IMR-90 (cell line): ENCODE measurements at regions not wholly inside any gene's neighbourhood (a gene's known extent, or its start where the extent isn't known, plus 50 kb on each side); places are given as distances from the start of the nearest gene placed in this dataset.

Experiments
- ATAC-seq: fragments of 200-7000 bp; cut with Tn5 transposase; 2 replicates; pipeline ENCODE4 v1.9.1; 2020; ENCODE audit warnings: low read depth, mild to moderate bottlenecking, moderate library complexity
- BruUV-seq: library from RNA; stranded (reverse); fragments of 400-500 nt; replicated peaks from 2 replicates; lab custom pipeline; 2021; lab: Mats Ljungman, UMichigan
- CTCF ChIA-PET: fragments of 300-600 bp; formaldehyde crosslinking; extraction: SDS; loops from one replicate; lab custom pipeline; 2021; ENCODE audit warnings: antibody characterized with exemption; lab: Yijun Ruan, JAX
- POLR2A ChIA-PET: fragments of 300-600 bp; sonication (Branson Sonifier 250); formaldehyde crosslinking; loops from one replicate; lab custom pipeline; 2022; ENCODE audit warnings: antibody characterized with exemption; ENCODE audit not compliant: unreplicated experiment; lab: Charles Lee
- DNase-seq: peaks from one replicate; pipeline ENCODE4 v3.0.0; 2013
- H2AFZ ChIP-seq: replicated peaks from 2 replicates; pipeline ENCODE3; 2013; ENCODE audit warnings: low read length, mild to moderate bottlenecking; ENCODE audit not compliant: poor library complexity
- H2AK5ac ChIP-seq: 2 replicates; pipeline ENCODE4 v1.6.1; 2013; ENCODE audit warnings: low read depth, low read length, inconsistent platforms
- H2AK9ac ChIP-seq: replicated peaks from 2 replicates; pipeline ENCODE3; 2013; ENCODE audit warnings: mild to moderate bottlenecking, low read depth, low read length, moderate library complexity; ENCODE audit not compliant: poor library complexity
- H2BK120ac ChIP-seq: 2 replicates; pipeline ENCODE4 v1.6.1; 2013; ENCODE audit warnings: low read depth, low read length, inconsistent platforms
- H2BK15ac ChIP-seq: 3 replicates; pipeline ENCODE4 v1.6.1; 2013; ENCODE audit warnings: low read depth, low read length, inconsistent platforms
- H2BK20ac ChIP-seq: 2 replicates; pipeline ENCODE4 v1.6.1; 2013; ENCODE audit warnings: low read depth, mild to moderate bottlenecking, inconsistent platforms, low read length, moderate library complexity
- H2BK5ac ChIP-seq: 2 replicates; pipeline ENCODE4 v1.6.1; 2013; ENCODE audit warnings: mild to moderate bottlenecking, low read depth, low read length, inconsistent platforms; ENCODE audit not compliant: poor library complexity, severe bottlenecking
- H3K14ac ChIP-seq: replicated peaks from 2 replicates; pipeline ENCODE4 v1.6.1; 2013; ENCODE audit warnings: low read depth, low read length, inconsistent platforms
- H3K18ac ChIP-seq: 2 replicates; pipeline ENCODE4 v1.6.1; 2013; ENCODE audit warnings: low read depth, low read length, control low read depth
- H3K23ac ChIP-seq: 2 replicates; pipeline ENCODE4 v1.6.1; 2013; ENCODE audit warnings: low read depth, low read length, inconsistent platforms
- H3K27ac ChIP-seq: 2 replicates; pipeline ENCODE4 v1.5.1; 2013; ENCODE audit warnings: mild to moderate bottlenecking, control low read depth, low read length; ENCODE audit not compliant: insufficient read depth
- H3K27me3 ChIP-seq: 2 replicates; pipeline ENCODE4 v1.6.1; 2013; ENCODE audit warnings: low read length; ENCODE audit not compliant: control insufficient read depth, insufficient read depth
- H3K36me3 ChIP-seq: 2 replicates; pipeline ENCODE4 v1.6.1; 2013; ENCODE audit warnings: low read length, mixed read lengths; ENCODE audit not compliant: control insufficient read depth, insufficient read depth
- H3K4ac ChIP-seq: 2 replicates; pipeline ENCODE4 v1.6.1; 2013; ENCODE audit warnings: low read depth, low read length, inconsistent platforms
- H3K4me1 ChIP-seq: 2 replicates; pipeline ENCODE4 v1.6.1; 2013; ENCODE audit warnings: low read length, mixed read lengths; ENCODE audit not compliant: control insufficient read depth, insufficient read depth
- H3K4me2 ChIP-seq: 2 replicates; pipeline ENCODE4 v1.6.1; 2013; ENCODE audit warnings: low read depth, mild to moderate bottlenecking, control low read depth, low read length, moderate library complexity
- H3K4me3 ChIP-seq: 2 replicates; pipeline ENCODE4 v1.5.1; 2013; ENCODE audit warnings: low read depth, mild to moderate bottlenecking, control low read depth, low read length, moderate library complexity; ENCODE audit not compliant: insufficient read depth
- H3K56ac ChIP-seq: 2 replicates; pipeline ENCODE4 v1.6.1; 2013; ENCODE audit warnings: low read length, inconsistent platforms; ENCODE audit not compliant: insufficient read depth; ENCODE audit errors: extremely low read depth
- H3K79me1 ChIP-seq, 2 experiments: 2 replicates each; pipeline ENCODE4 v1.6.1; 2013; ENCODE audit warnings: low read length in 2 of 2, inconsistent platforms in 1 of 2, low read depth in 1 of 2
- H3K9ac ChIP-seq: 2 replicates; pipeline ENCODE4 v1.6.1; 2013; ENCODE audit warnings: low read depth, low read length, control low read depth
- H3K9me1 ChIP-seq: 2 replicates; pipeline ENCODE4 v1.6.1; 2013; ENCODE audit warnings: low read length, inconsistent platforms; ENCODE audit not compliant: insufficient read depth
- H3K9me3 ChIP-seq: 2 replicates; pipeline ENCODE4 v1.6.1; 2013; ENCODE audit warnings: low read length; ENCODE audit not compliant: control insufficient read depth, insufficient read depth
- H4K20me1 ChIP-seq: 2 replicates; pipeline ENCODE4 v1.6.1; 2013; ENCODE audit warnings: low read length, inconsistent platforms; ENCODE audit not compliant: insufficient read depth
- H4K5ac ChIP-seq: 2 replicates; pipeline ENCODE4 v1.6.1; 2013; ENCODE audit warnings: mild to moderate bottlenecking, low read depth, low read length, control low read depth
- H4K8ac ChIP-seq, 2 experiments: 2 replicates each; pipeline ENCODE4 v1.6.1; 2013; ENCODE audit warnings: low read depth in 2 of 2, low read length in 2 of 2, control low read depth in 1 of 2, inconsistent platforms in 1 of 2
- H4K91ac ChIP-seq: 2 replicates; pipeline ENCODE4 v1.6.1; 2013; ENCODE audit warnings: low read depth, low read length, inconsistent platforms; ENCODE audit not compliant: insufficient read depth
- FOS ChIP-seq: fragments of 150-350 bp; IDR thresholded peaks from 2 replicates; pipeline ENCODE4 v1.6.1; 2016; ENCODE audit warnings: low read depth, low read length
- MAFK ChIP-seq: IDR thresholded peaks from 2 replicates; pipeline ENCODE4 v1.6.1; 2012; ENCODE audit warnings: low read depth, low read length, improper control_type of control experiment
- NFE2L2 ChIP-seq: fragments of 150-350 bp; IDR thresholded peaks from 2 replicates; pipeline ENCODE4 v1.6.1; 2016; ENCODE audit warnings: low read depth, mild to moderate bottlenecking, low read length
- RAD21 ChIP-seq: IDR thresholded peaks from 2 replicates; pipeline ENCODE4 v1.6.1; 2012; ENCODE audit warnings: low read length, improper control_type of control experiment
- RCOR1 ChIP-seq: IDR thresholded peaks from 2 replicates; pipeline ENCODE4 v1.6.1; 2012; ENCODE audit warnings: mild to moderate bottlenecking, low read length, improper control_type of control experiment; ENCODE audit not compliant: insufficient replicate concordance
- SMC3 ChIP-seq: fragments of 150-350 bp; IDR thresholded peaks from 2 replicates; pipeline ENCODE4 v1.6.1; 2016; ENCODE audit warnings: low read depth, mild to moderate bottlenecking, antibody characterized with exemption, low read length, moderate library complexity
- WGBS, 2 experiments: methylation state at CpG; one replicate each; pipeline versions ENCODE4 v1.1.5 to v1.1.7; 2013; ENCODE audit warnings: missing lambda C conversion rate in 2 of 2; ENCODE audit not compliant: insufficient read length in 1 of 2; ENCODE audit errors: extremely low coverage in 2 of 2; 5-methylcytosine and 5-hydroxymethylcytosine counted together
- dilution Hi-C: fragments of 300-500 bp; cut with HindIII; formaldehyde crosslinking; loops from one replicate; pipeline ENCODE4 v1.14.3; 2018; ENCODE audit warnings: low sequenced_read_pairs; ENCODE audit not compliant: unreplicated experiment
- in situ Hi-C: fragments of 300-500 bp; cut with MboI; formaldehyde crosslinking; loops from 3 replicates; pipeline ENCODE4 v1.14.3; 2019; ENCODE audit warnings: low sequenced_read_pairs, inconsistent platforms, mixed read lengths
- intact Hi-C: fragments of 100-400 bp; cut with micrococcal nuclease; formaldehyde crosslinking; loops from 2 replicates; pipeline ENCODE4 v1.10.0; 2022

- no TSS peak for BruUV-seq
- POLR2A ChIA-PET: no interaction called here
- no peak for ATAC-seq
These were observed 57.2 kb upstream of the BBS5 start for GRCh38 chr2:169422120-169422519.

More at GRCh38 chr2:169422120-169422519, 57.2 kb upstream of the BBS5 start:
- no peak overlapping the region for H3K56ac ChIP-seq
- H3K36me3 ChIP-seq: no peaks in the 10 kb centered on the region
- H4K91ac ChIP-seq: no peak overlapping the region
- no peak overlapping the region for H3K23ac ChIP-seq
- H2BK15ac ChIP-seq: no peak overlapping the region
- H4K20me1 ChIP-seq: no peaks in the 10 kb centered on the region
- H2AFZ ChIP-seq: no peak overlapping the region
- no peaks in the 10 kb centered on the region for H3K79me1 ChIP-seq
- dilution Hi-C loops: no loop called here
- intact Hi-C loops: no loop called here
- H3K9ac ChIP-seq: no peak overlapping the region
- H2BK120ac ChIP-seq: no peak overlapping the region
- WGBS, 2 experiments: no CpG with 5 or more reads among the region's 4 CpGs
- H3K4me2 ChIP-seq: no peak overlapping the region
- TF ChIP-seq SMC3 (no peak), RCOR1 (no peak), RAD21 (no peak), FOS (no peak), NFE2L2 (no peak), MAFK (no peak)
- no peaks in the 10 kb centered on the region; the same call in 1 of the 2 replicates for H3K27me3 ChIP-seq
- H3K14ac ChIP-seq: no peak overlapping the region
- no peak overlapping the region for H2BK20ac ChIP-seq
- no peak overlapping the region for H3K4me3 ChIP-seq
- no peaks in the 10 kb centered on the region for H3K9me1 ChIP-seq
- H2AK5ac ChIP-seq: no peak overlapping the region
- H3K27ac ChIP-seq: no peak overlapping the region
- H3K4ac ChIP-seq: no peak overlapping the region
- no peak overlapping the region for H3K18ac ChIP-seq
- no peak for DNase-seq
- H3K4me1 ChIP-seq: no peaks in the 10 kb centered on the region
- no peak overlapping the region for H4K5ac ChIP-seq
- H4K8ac ChIP-seq: no peak overlapping the region
- in situ Hi-C loops: no loop called here
- no peaks in the 10 kb centered on the region for H3K9me3 ChIP-seq
- CTCF ChIA-PET: no interaction called here
- H2BK5ac ChIP-seq: no peak overlapping the region
- no peak overlapping the region for H2AK9ac ChIP-seq
